Adrenal gland (tissue), 5 donors: ENCODE measurements at regions not wholly inside any gene's neighbourhood (a gene's known extent, or its start where the extent isn't known, plus 50 kb on each side); places are given as distances from the start of the nearest gene placed in this dataset.

ENCODE experiments used
- CTCF ChIP-seq, 6 experiments: fragments of 450-650 bp in 4 of 6; fragments of 200-600 bp in 2 of 6; sonication (generic) in 1 of 6; IDR thresholded peaks; 1 replicate in 5 of 6; 2 replicates in 1 of 6; pipeline versions ENCODE4 v1.5.1 to v1.8.0; 2016 to 2021; ENCODE audit warnings: antibody characterized with exemption in 6 of 6, mild to moderate bottlenecking in 2 of 6, moderate library complexity in 1 of 6
- POLR2A ChIP-seq, 2 donors: fragments of 450-650 bp; IDR thresholded peaks; one replicate each; pipeline ENCODE4 v1.6.1; 2017; ENCODE audit warnings: antibody characterized with exemption in 2 of 2, mild to moderate bottlenecking in 2 of 2, moderate library complexity in 1 of 2
- donor health status: DM: no; HTN: no; CAD: no.

- TF ChIP-seq CTCF (IDR thresholded peaks at IDR 0.05) (no peak), POLR2A (IDR thresholded peaks at IDR 0.05) (no peak)
These were observed 459.2 kb upstream of the DAB1 start for GRCh38 chr1:57882934-57883641.
